Activated naive CD4-positive, alpha-beta T cell treated with anti-CD3 and anti-CD28 coated beads, Interleukin-2, amount 50 U/mL, for 24 hours (primary cell): ENCODE measurements at regions not wholly inside any gene's neighbourhood (a gene's known extent, or its start where the extent isn't known, plus 50 kb on each side); places are given as distances from the start of the nearest gene placed in this dataset.

Experiments
- H3K27ac Mint-ChIP-seq: one replicate; pipeline ENCODE4 v1.8.0; 2021; ENCODE audit warnings: mild to moderate bottlenecking, mixed read lengths
- H3K27me3 Mint-ChIP-seq: one replicate; pipeline ENCODE4 v1.8.0; 2021; ENCODE audit warnings: mixed read lengths
- H3K36me3 Mint-ChIP-seq: one replicate; pipeline ENCODE4 v1.8.0; 2021; ENCODE audit warnings: mixed read lengths
- H3K4me1 Mint-ChIP-seq: one replicate; pipeline ENCODE4 v1.8.0; 2021; ENCODE audit warnings: mixed read lengths
- H3K4me3 Mint-ChIP-seq: one replicate; pipeline ENCODE4 v1.8.0; 2021; ENCODE audit warnings: mild to moderate bottlenecking, mixed read lengths
- H3K9me3 Mint-ChIP-seq: one replicate; pipeline ENCODE4 v1.8.0; 2021; ENCODE audit warnings: mixed read lengths

- Mint-ChIP-seq H3K27me3 (no peaks in the 10 kb centered on the region), H3K4me3 (no peak overlapping the region), H3K36me3 (no peaks in the 10 kb centered on the region), H3K9me3 (no peaks in the 10 kb centered on the region), H3K27ac (no peak overlapping the region), H3K4me1 (peaks cover 11% of the 10 kb centered on the region)
These were observed 52.4 kb upstream of the GNAI1 start for GRCh38 chr7:80082213-80082612.

- H3K4me3 Mint-ChIP-seq, result no peak overlapping the region
These were observed 55.7 kb upstream of the GNAI1 start for GRCh38 chr7:80078886-80079285.

DNA sequence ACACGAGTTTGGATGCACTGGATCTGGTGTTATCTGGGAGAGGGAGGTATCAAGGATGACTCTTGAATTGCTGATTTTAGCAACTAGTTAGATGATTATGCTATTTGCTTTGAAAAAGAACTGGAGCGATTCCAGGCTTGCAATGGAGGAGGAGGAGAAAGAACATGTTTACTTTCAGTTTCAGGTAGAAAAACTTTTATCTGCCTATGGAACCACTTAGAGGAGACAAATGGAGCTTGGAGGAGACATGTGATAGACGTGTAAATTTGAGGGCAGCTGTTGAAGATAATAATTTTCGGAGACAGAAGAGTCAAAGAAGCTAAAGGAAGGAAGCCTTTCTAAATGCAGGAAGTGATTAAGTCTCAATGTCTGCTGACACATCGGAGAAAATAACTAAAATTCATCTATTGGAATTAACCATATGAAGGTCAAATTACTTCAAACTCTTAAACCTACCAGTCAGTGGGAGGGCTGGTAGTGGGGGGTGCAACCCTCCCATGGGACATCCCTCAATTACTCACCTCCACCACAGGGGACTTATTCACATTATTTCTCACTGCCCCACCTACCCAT, 56.4 kb upstream of the GNAI1 start:
- H3K27me3 Mint-ChIP-seq, result no peaks in the 10 kb centered on the region
- peak overlapping the region; percentile 64 for H3K27ac Mint-ChIP-seq
- no peaks in the 10 kb centered on the region for H3K36me3 Mint-ChIP-seq
- H3K4me3 Mint-ChIP-seq, result peak overlapping the region; percentile 61
- no peaks in the 10 kb centered on the region for H3K9me3 Mint-ChIP-seq
- H3K4me1 Mint-ChIP-seq, result peaks cover 11% of the 10 kb centered on the region

More at GRCh38 chr7:80078886-80079285, 55.7 kb upstream of the GNAI1 start:
- Mint-ChIP-seq H3K36me3 (no peaks in the 10 kb centered on the region), H3K27me3 (no peaks in the 10 kb centered on the region), H3K9me3 (no peaks in the 10 kb centered on the region), H3K4me1 (peaks cover 11% of the 10 kb centered on the region), H3K27ac (no peak overlapping the region)

- peaks cover 1% of the 10 kb centered on the region for H3K27me3 Mint-ChIP-seq
- no peak overlapping the region for H3K27ac Mint-ChIP-seq
- H3K9me3 Mint-ChIP-seq, result peaks cover 9% of the 10 kb centered on the region
- H3K4me1 Mint-ChIP-seq, result no peaks in the 10 kb centered on the region
- H3K4me3 Mint-ChIP-seq, result no peak overlapping the region
- H3K36me3 Mint-ChIP-seq, result peaks cover 3% of the 10 kb centered on the region
These were observed 64.2 kb upstream of the GNAI1 start for GRCh38 chr7:80070391-80070790.

DNA sequence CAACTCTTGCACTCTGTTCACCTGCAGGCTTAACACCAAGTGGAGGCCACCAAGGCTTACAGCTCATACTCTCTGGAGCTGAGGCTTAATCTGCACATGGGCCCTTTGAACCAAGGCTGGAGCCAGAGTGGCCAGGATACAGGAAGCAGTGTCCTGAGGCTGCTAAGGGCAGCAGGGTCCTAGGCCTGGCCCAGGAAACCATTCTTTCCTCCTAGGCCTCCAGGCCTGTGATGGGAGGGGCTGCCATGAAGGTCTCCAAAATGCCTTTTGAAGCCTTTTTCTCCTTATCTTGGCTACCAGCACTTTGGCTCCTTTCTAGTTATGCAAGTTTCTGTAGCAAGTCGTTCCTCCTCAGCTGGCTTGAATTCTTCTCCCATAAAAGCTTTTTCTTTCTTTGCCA, 68.0 kb upstream of the GNAI1 start:
- no peak overlapping the region for H3K4me3 Mint-ChIP-seq
- H3K4me1 Mint-ChIP-seq, result no peaks in the 10 kb centered on the region
- H3K9me3 Mint-ChIP-seq, result peaks cover 9% of the 10 kb centered on the region
- H3K27me3 Mint-ChIP-seq, result no peaks in the 10 kb centered on the region
- peaks cover 3% of the 10 kb centered on the region for H3K36me3 Mint-ChIP-seq
- no peak overlapping the region for H3K27ac Mint-ChIP-seq

DNA sequence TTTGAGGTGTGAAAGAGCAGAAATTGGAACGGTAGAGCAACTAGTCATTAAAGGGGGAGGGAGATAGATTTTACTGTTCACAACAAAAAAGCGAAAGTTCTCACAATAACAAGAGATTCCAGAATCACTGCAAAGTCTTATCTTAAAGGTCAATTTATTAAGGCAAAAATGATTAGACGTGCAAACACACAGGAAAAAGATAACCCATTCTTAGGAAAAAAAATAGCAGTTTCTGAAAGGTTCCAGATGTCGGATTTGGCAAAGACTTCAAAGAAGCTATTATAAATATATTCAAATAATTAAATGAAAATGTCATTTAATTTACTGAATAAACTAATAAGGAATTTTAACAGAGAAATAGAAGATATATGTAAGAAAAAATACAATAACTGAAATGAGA, 70.8 kb upstream of the GNAI1 start:
- Mint-ChIP-seq H3K9me3 (peaks cover 9% of the 10 kb centered on the region), H3K27me3 (no peaks in the 10 kb centered on the region), H3K4me3 (no peak overlapping the region)

GRCh38 chr7:80060218-80060806, 74.3 kb upstream of the GNAI1 start:
- Mint-ChIP-seq H3K36me3 (no peaks in the 10 kb centered on the region), H3K9me3 (no peaks in the 10 kb centered on the region), H3K27me3 (no peaks in the 10 kb centered on the region), H3K4me3 (no peak overlapping the region), H3K27ac (no peak overlapping the region), H3K4me1 (no peaks in the 10 kb centered on the region)

More for the DNA sequence above, 70.8 kb upstream of the GNAI1 start:
- Mint-ChIP-seq H3K36me3 (peaks cover 3% of the 10 kb centered on the region), H3K4me1 (no peaks in the 10 kb centered on the region), H3K27ac (no peak overlapping the region)

GRCh38 chr7:80057488-80057887, 77.1 kb upstream of the GNAI1 start:
- H3K27ac Mint-ChIP-seq, result no peak overlapping the region
- H3K36me3 Mint-ChIP-seq, result no peaks in the 10 kb centered on the region
- H3K27me3 Mint-ChIP-seq, result no peaks in the 10 kb centered on the region
- H3K9me3 Mint-ChIP-seq, result no peaks in the 10 kb centered on the region
- H3K4me1 Mint-ChIP-seq, result no peaks in the 10 kb centered on the region
- no peak overlapping the region for H3K4me3 Mint-ChIP-seq

- H3K4me1 Mint-ChIP-seq, result no peaks in the 10 kb centered on the region
- no peaks in the 10 kb centered on the region for H3K9me3 Mint-ChIP-seq
- H3K27me3 Mint-ChIP-seq, result no peaks in the 10 kb centered on the region
- H3K4me3 Mint-ChIP-seq, result no peak overlapping the region
- H3K36me3 Mint-ChIP-seq, result no peaks in the 10 kb centered on the region
- H3K27ac Mint-ChIP-seq, result no peak overlapping the region
These were observed 80.3 kb upstream of the GNAI1 start for GRCh38 chr7:80054356-80054755.

DNA sequence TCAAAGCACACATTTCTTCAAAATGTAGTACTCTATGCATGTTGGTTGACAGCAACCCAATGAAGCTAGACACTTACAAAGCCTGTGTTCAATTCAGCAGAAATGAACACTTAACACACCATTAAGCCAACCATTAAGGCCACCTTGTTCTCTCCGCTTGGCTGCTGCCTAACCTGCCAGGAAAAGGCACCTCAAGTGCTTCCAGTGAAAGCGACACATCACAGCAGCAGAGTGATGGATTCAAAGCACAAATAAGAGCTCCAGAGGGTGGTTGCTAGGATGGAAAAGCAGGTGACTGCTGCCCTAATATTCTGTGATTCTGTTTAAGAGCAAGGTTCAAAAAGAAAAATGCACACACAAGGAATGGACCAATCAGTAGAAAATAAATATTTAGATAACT, 81.5 kb upstream of the GNAI1 start:
- Mint-ChIP-seq H3K27ac (no peak overlapping the region), H3K27me3 (no peaks in the 10 kb centered on the region), H3K4me3 (no peak overlapping the region), H3K9me3 (no peaks in the 10 kb centered on the region), H3K4me1 (no peaks in the 10 kb centered on the region), H3K36me3 (no peaks in the 10 kb centered on the region)

GRCh38 chr7:80047856-80048459, 86.7 kb upstream of the GNAI1 start:
- Mint-ChIP-seq H3K4me1 (no peaks in the 10 kb centered on the region), H3K4me3 (no peak overlapping the region), H3K27ac (no peak overlapping the region)

DNA sequence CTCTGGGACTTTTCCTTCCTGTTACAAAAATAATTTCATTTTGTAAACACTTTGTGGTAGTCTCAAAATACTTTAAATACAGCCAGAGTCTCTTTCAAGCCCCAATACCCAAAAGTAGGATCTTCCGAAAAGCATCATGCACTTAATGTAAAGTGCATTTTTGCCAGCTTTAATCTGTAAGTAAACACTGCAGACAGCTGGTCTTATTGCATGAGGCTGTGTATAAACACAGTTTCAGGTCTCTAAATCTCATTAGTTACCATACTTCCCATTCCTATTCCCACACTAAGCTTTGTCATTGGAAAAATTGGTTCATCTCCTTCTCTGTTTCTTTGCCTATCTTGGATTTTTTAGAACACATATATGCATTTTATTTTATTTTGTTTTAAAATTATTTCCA, 87.6 kb upstream of the GNAI1 start:
- no peak overlapping the region for H3K4me3 Mint-ChIP-seq
- no peak overlapping the region for H3K27ac Mint-ChIP-seq
- H3K36me3 Mint-ChIP-seq, result no peaks in the 10 kb centered on the region
- H3K9me3 Mint-ChIP-seq, result peaks cover 3% of the 10 kb centered on the region
- no peaks in the 10 kb centered on the region for H3K27me3 Mint-ChIP-seq
- H3K4me1 Mint-ChIP-seq, result no peaks in the 10 kb centered on the region

More at GRCh38 chr7:80047856-80048459, 86.7 kb upstream of the GNAI1 start:
- Mint-ChIP-seq H3K9me3 (peaks cover 3% of the 10 kb centered on the region), H3K27me3 (no peaks in the 10 kb centered on the region), H3K36me3 (no peaks in the 10 kb centered on the region)

DNA sequence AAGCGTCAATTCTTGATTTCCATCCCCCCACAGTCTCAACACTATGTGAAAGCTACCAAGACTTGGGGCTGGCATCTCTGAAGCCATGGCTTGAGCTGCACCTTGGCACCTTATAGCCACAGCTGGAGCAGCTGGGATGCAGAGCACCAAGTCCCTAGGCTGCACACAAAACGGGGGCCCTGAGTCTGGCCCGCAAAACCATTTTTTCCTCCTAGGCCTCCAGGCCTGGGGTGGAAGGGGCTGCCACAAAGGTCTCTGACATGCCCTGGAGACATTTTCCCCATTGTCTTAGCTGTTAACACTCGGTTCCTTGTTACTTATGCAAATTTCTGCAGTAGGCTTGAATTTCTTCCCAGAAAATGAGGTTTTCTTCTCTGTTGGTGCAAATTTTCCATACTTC, 89.8 kb upstream of the GNAI1 start:
- Mint-ChIP-seq H3K27me3 (no peaks in the 10 kb centered on the region), H3K4me3 (no peak overlapping the region), H3K27ac (no peak overlapping the region), H3K4me1 (no peaks in the 10 kb centered on the region), H3K36me3 (no peaks in the 10 kb centered on the region), H3K9me3 (peaks cover 3% of the 10 kb centered on the region)

DNA sequence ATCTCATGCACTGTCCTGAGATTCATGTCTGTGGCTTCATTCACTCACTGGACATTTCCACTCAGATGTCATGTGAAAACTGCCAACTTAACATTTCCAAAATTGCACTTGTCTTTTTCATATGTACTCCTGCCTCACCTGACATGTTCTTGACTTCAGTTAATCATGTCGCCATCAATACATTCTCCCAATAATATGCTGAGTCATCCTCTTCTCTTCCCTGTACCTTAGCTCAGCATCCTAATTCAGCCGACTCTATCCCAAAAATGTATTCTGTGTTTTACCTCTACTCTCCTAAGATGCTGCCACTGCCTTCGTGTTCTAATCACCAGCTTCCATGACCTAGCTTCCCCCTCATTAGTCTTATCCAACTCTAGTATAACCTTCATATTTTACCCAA, 93.9 kb upstream of the GNAI1 start:
- Mint-ChIP-seq H3K36me3 (no peaks in the 10 kb centered on the region), H3K4me1 (no peaks in the 10 kb centered on the region), H3K4me3 (no peak overlapping the region), H3K9me3 (peaks cover 3% of the 10 kb centered on the region), H3K27me3 (no peaks in the 10 kb centered on the region), H3K27ac (no peak overlapping the region)

DNA sequence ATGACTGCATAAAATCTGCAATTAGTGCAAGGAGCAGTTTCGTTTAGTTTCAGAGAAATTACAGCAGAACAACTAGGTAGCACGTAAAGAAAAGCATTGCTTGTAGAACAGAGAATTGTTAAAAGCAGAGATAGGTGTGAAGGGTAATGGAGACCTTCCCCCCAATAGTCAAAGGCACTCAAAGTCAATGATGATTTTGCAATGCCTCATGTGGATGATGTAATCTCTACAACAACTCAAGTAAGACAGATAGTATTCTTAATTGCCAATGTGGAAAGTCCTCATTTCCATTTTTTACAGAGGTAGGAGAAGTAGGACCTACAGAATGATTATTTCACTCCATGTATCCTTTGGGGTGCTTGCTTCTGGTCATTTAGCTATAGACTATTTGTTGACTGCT, 94.3 kb upstream of the GNAI1 start:
- Mint-ChIP-seq H3K9me3 (peaks cover 3% of the 10 kb centered on the region), H3K36me3 (no peaks in the 10 kb centered on the region), H3K27ac (no peak overlapping the region), H3K27me3 (no peaks in the 10 kb centered on the region), H3K4me1 (no peaks in the 10 kb centered on the region), H3K4me3 (no peak overlapping the region)

DNA sequence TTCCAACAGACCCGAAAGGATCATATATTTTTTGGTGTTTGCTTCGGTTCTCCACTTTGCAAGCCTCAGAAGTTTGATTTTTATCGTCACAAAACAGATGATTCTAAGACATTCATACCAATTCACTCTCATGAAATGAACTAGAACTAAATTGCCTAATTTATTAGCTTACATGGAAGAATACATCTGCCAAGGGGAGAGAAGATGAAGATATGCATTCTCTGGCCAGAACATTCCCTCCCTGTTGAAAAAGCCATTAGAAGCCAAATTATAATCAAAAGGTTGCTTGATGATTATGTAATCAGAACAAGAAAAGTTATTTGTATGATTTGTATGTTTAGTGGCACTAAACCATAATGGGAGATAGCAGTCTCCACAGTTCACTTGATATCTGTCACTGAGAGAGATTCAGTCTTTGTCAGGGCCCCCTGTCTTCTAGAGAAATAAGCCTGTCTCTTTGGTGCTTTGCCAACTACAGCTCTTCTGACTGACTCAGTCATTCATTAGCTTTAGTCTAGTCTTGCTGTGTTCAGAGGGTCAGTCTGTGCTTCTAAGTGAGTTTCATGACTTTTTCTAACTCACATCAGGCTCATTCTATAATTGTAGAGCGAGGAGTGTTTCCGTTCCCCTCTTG, 95.3 kb upstream of the GNAI1 start:
- H3K36me3 Mint-ChIP-seq, result no peaks in the 10 kb centered on the region
- no peaks in the 10 kb centered on the region for H3K27me3 Mint-ChIP-seq
- H3K4me1 Mint-ChIP-seq, result no peaks in the 10 kb centered on the region
- H3K4me3 Mint-ChIP-seq, result no peak overlapping the region
- H3K9me3 Mint-ChIP-seq, result peaks cover 8% of the 10 kb centered on the region
- H3K27ac Mint-ChIP-seq, result no peak overlapping the region
